ENCODE measurements at regions not wholly inside any gene's neighbourhood (a gene's known extent, or its start where the extent isn't known, plus 50 kb on each side); places are given as distances from the start of the nearest gene placed in this dataset.

- TF ChIP-seq POLR2A (IDR thresholded peaks at IDR 0.05) (no peak), CTCF (IDR thresholded peaks at IDR 0.05) (no peak)
These were observed 94.0 kb upstream of the NAP1L1 start for GRCh38 chr12:76178452-76178851.

All from breast epithelium (tissue), 3 donors.